ENCODE measurements at regions not wholly inside any gene's neighbourhood (a gene's known extent, or its start where the extent isn't known, plus 50 kb on each side); places are given as distances from the start of the nearest gene placed in this dataset.

GRCh38 chr3:176953106-176954060 lies 243.9 kb downstream of the TBL1XR1 start:
- Histone ChIP-seq H3K9ac (no peak overlapping the region), H3K27me3 (ENCODE audit: insufficient read depth, low read depth) (no peaks in the 10 kb centered on the region), H4K20me1 (ENCODE audit: insufficient read depth) (no peaks in the 10 kb centered on the region), H3K79me2 (ENCODE audit: insufficient read depth, low read depth) (no peaks in the 10 kb centered on the region), H3K36me3 (ENCODE audit: insufficient read depth) (no peaks in the 10 kb centered on the region), H3K4me1 (ENCODE audit: low read depth, poor library complexity, severe bottlenecking) (no peaks in the 10 kb centered on the region), H2AFZ (ENCODE audit: low read depth) (no peak overlapping the region), H3K27ac (no peak overlapping the region), H3K4me2 (no peak overlapping the region), H3K4me3 (IDR thresholded peaks at IDR 0.05; ENCODE audit: insufficient read depth, low read depth, low read length) (no peak overlapping the region)
- TF ChIP-seq CTCF (conservative IDR thresholded peaks at IDR 0.05; ENCODE audit: low read depth, low read length), result no peak

- Histone ChIP-seq H4K20me1 (ENCODE audit: insufficient read depth) (no peaks in the 10 kb centered on the region), H3K4me1 (ENCODE audit: low read depth, poor library complexity, severe bottlenecking) (no peaks in the 10 kb centered on the region), H3K9ac (no peak overlapping the region), H3K4me2 (no peak overlapping the region), H3K27me3 (ENCODE audit: insufficient read depth, low read depth) (no peaks in the 10 kb centered on the region), H3K4me3 (IDR thresholded peaks at IDR 0.05; ENCODE audit: insufficient read depth, low read depth, low read length) (no peak overlapping the region), H2AFZ (ENCODE audit: low read depth) (no peak overlapping the region), H3K36me3 (ENCODE audit: insufficient read depth) (no peaks in the 10 kb centered on the region), H3K27ac (no peak overlapping the region), H3K79me2 (ENCODE audit: insufficient read depth, low read depth) (no peaks in the 10 kb centered on the region)
- TF ChIP-seq CTCF (conservative IDR thresholded peaks at IDR 0.05; ENCODE audit: low read depth, low read length), result no peak
Observed at GRCh38 chr3:176951586-176952292, 245.5 kb downstream of the TBL1XR1 start.

DNA sequence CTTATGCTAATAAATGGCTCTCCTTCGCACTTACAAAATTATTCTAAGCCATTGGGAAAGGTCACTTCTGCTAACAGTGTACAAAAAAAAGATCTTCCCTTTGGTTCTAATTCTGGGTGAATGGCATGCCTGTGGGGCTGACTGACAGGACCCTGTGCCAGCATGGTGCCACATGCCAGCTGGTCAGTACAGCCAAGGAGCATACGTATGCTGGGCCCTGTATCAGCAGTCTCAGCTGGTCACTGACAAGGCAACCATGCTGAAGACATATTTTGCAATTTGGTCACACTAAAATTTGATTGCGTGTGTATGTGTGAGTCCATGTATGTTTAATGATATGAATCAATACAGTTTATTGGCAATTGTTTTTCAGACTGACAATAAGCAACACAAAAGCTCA lies 246.1 kb downstream of the TBL1XR1 start:
- Histone ChIP-seq H3K27me3 (ENCODE audit: insufficient read depth, low read depth) (no peaks in the 10 kb centered on the region), H3K36me3 (ENCODE audit: insufficient read depth) (no peaks in the 10 kb centered on the region), H3K9ac (no peak overlapping the region), H4K20me1 (ENCODE audit: insufficient read depth) (no peaks in the 10 kb centered on the region), H2AFZ (ENCODE audit: low read depth) (no peak overlapping the region), H3K79me2 (ENCODE audit: insufficient read depth, low read depth) (no peaks in the 10 kb centered on the region), H3K27ac (no peak overlapping the region), H3K4me3 (IDR thresholded peaks at IDR 0.05; ENCODE audit: insufficient read depth, low read depth, low read length) (no peak overlapping the region), H3K4me2 (no peak overlapping the region), H3K4me1 (ENCODE audit: low read depth, poor library complexity, severe bottlenecking) (no peaks in the 10 kb centered on the region)
- TF ChIP-seq CTCF (conservative IDR thresholded peaks at IDR 0.05; ENCODE audit: low read depth, low read length), result no peak

DNA sequence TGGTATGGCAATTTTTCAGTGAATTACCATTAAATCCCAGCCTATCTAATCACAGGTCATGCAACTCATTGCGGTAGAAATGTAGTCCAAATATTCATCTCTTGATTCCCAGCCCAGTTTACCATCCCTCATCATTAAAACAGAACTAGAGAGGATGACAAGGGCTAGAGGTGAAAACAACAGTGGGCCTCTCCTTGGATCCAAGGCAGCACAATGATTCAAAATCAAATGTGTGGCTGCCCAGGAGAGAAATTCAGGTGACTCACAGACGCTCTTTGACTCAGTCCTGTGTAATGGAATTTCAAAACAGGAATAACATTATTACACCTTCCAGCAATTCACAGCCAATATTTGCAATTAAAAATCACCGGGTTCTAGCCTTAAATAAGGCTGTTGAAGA lies 246.5 kb downstream of the TBL1XR1 start:
- Histone ChIP-seq H2AFZ (ENCODE audit: low read depth) (no peak overlapping the region), H4K20me1 (ENCODE audit: insufficient read depth) (no peaks in the 10 kb centered on the region), H3K4me3 (IDR thresholded peaks at IDR 0.05; ENCODE audit: insufficient read depth, low read depth, low read length) (no peak overlapping the region), H3K4me1 (ENCODE audit: low read depth, poor library complexity, severe bottlenecking) (no peaks in the 10 kb centered on the region), H3K4me2 (no peak overlapping the region), H3K27ac (no peak overlapping the region), H3K9ac (no peak overlapping the region), H3K27me3 (ENCODE audit: insufficient read depth, low read depth) (no peaks in the 10 kb centered on the region), H3K79me2 (ENCODE audit: insufficient read depth, low read depth) (no peaks in the 10 kb centered on the region), H3K36me3 (ENCODE audit: insufficient read depth) (no peaks in the 10 kb centered on the region)
- TF ChIP-seq CTCF (conservative IDR thresholded peaks at IDR 0.05; ENCODE audit: low read depth, low read length), result no peak

Data from KMS-11 (cell line).